GM23248 (cell line): ENCODE measurements at regions not wholly inside any gene's neighbourhood (a gene's known extent, or its start where the extent isn't known, plus 50 kb on each side); places are given as distances from the start of the nearest gene placed in this dataset.
A peak's percentile ranks its signal among the peaks of the same experiment; 100 is the strongest.

Source experiments
- DNase-seq: peaks from one replicate; pipeline ENCODE4 v3.0.0-alpha.2; 2015
- H2AFZ ChIP-seq: fragments of 200-600 bp; sonication (generic); 2 replicates; pipeline ENCODE4 v1.6.1; 2016; ENCODE audit warnings: antibody characterized with exemption
- H3F3A ChIP-seq: fragments of 200-600 bp; sonication (generic); 2 replicates; pipeline ENCODE4 v1.6.1; 2016; ENCODE audit warnings: mild to moderate bottlenecking, antibody characterized with exemption, mixed run types; ENCODE audit not compliant: insufficient read depth
- H3K27ac ChIP-seq: fragments of 200-600 bp; sonication (generic); 2 replicates; pipeline ENCODE4 v1.5.1; 2016; ENCODE audit warnings: mild to moderate bottlenecking
- H3K27me3 ChIP-seq: fragments of 200-600 bp; sonication (generic); replicated peaks from 2 replicates; pipeline ENCODE4 v1.6.1; 2016; ENCODE audit warnings: mild to moderate bottlenecking; ENCODE audit not compliant: insufficient read depth
- H3K36me3 ChIP-seq: fragments of 200-600 bp; sonication (generic); 2 replicates; pipeline ENCODE4 v1.6.1; 2016; ENCODE audit warnings: low read depth, mild to moderate bottlenecking
- H3K4me1 ChIP-seq: fragments of 200-600 bp; sonication (generic); 2 replicates; pipeline ENCODE4 v1.6.1; 2016; ENCODE audit warnings: mild to moderate bottlenecking; ENCODE audit not compliant: insufficient read depth
- H3K4me2 ChIP-seq: fragments of 200-600 bp; sonication (generic); one replicate; pipeline ENCODE4 v1.6.1; 2016; ENCODE audit warnings: mild to moderate bottlenecking; ENCODE audit not compliant: unreplicated experiment
- H3K4me3 ChIP-seq: fragments of 200-600 bp; sonication (generic); 2 replicates; pipeline ENCODE4 v1.5.1; 2016; ENCODE audit warnings: mild to moderate bottlenecking
- H3K79me2 ChIP-seq: fragments of 200-600 bp; sonication (generic); 2 replicates; pipeline ENCODE4 v1.6.1; 2016; ENCODE audit warnings: mild to moderate bottlenecking; ENCODE audit not compliant: insufficient read depth
- H3K9ac ChIP-seq: fragments of 200-600 bp; sonication (generic); 2 replicates; pipeline ENCODE4 v1.6.1; 2016; ENCODE audit warnings: mild to moderate bottlenecking
- H3K9me2 ChIP-seq: fragments of 200-600 bp; sonication (generic); 2 replicates; pipeline ENCODE4 v1.6.1; 2016; ENCODE audit warnings: mixed run types, mild to moderate bottlenecking, moderate library complexity; ENCODE audit not compliant: insufficient read depth
- H3K9me3 ChIP-seq: fragments of 200-600 bp; sonication (generic); one replicate; pipeline ENCODE4 v1.6.1; 2017; ENCODE audit warnings: low read depth
- H4K20me1 ChIP-seq: fragments of 200-600 bp; sonication (generic); 2 replicates; pipeline ENCODE4 v1.6.0; 2016; ENCODE audit not compliant: insufficient read depth
- EZH2 ChIP-seq: fragments of 200-600 bp; sonication (generic); IDR thresholded peaks from 2 replicates; pipeline ENCODE4 v1.6.1; 2018; ENCODE audit warnings: antibody characterized with exemption, mild to moderate bottlenecking; ENCODE audit not compliant: insufficient read depth, poor library complexity, severe bottlenecking
- EZH2phosphoT487 ChIP-seq: fragments of 200-600 bp; sonication (generic); IDR thresholded peaks from 2 replicates; pipeline ENCODE4 v1.6.1; 2018; ENCODE audit warnings: antibody characterized with exemption, moderate library complexity, mild to moderate bottlenecking, low read depth; ENCODE audit not compliant: insufficient read depth
- WGBS, 2 experiments: methylation state at CpG; one replicate each; pipeline ENCODE4 v1.1.6; 2015 to 2017; ENCODE audit warnings: low lambda C conversion rate in 2 of 2, low coverage in 1 of 2; ENCODE audit errors: missing lambda C conversion rate in 2 of 2; 5-methylcytosine and 5-hydroxymethylcytosine counted together
- in situ Hi-C: fragments of 300-500 bp; cut with MboI; formaldehyde crosslinking; loops from 2 replicates; pipeline ENCODE4 v1.15.0; 2020

GRCh38 chr18:53948991-53949390, 275.5 kb downstream of the MBD2 start:
- in situ Hi-C loops = no loop called here
- Histone ChIP-seq H3K27me3 (no peaks in the 10 kb centered on the region), H3K27ac (no peak overlapping the region), H3K9ac (no peak overlapping the region), H3K4me3 (no peak overlapping the region), H3K9me3 (no peaks in the 10 kb centered on the region), H3K79me2 (no peaks in the 10 kb centered on the region), H3K9me2 (no peaks in the 10 kb centered on the region), H4K20me1 (no peaks in the 10 kb centered on the region), H3K4me2 (no peak overlapping the region), H3F3A (no peaks in the 10 kb centered on the region), H3K36me3 (no peaks in the 10 kb centered on the region), H2AFZ (no peak overlapping the region), H3K4me1 (no peaks in the 10 kb centered on the region)
- DNase-seq = no peak
- TF ChIP-seq EZH2phosphoT487 = no peak
- no peak for TF ChIP-seq EZH2

- H3K4me3 ChIP-seq = no peak overlapping the region
Observed at GRCh38 chr18:53947092-53947640, 277.3 kb downstream of the MBD2 start.

GRCh38 chr18:53946594-53946993, 277.9 kb downstream of the MBD2 start:
- TF ChIP-seq EZH2 = no peak
- in situ Hi-C loops = no loop called here
- peak; percentile 32 for DNase-seq

More at GRCh38 chr18:53947092-53947640, 277.3 kb downstream of the MBD2 start:
- Histone ChIP-seq H3K27ac (no peak overlapping the region), H3F3A (no peaks in the 10 kb centered on the region), H3K9me2 (no peaks in the 10 kb centered on the region), H3K27me3 (no peaks in the 10 kb centered on the region), H3K4me2 (no peak overlapping the region), H3K36me3 (no peaks in the 10 kb centered on the region), H3K9ac (no peak overlapping the region), H3K4me1 (no peaks in the 10 kb centered on the region), H3K9me3 (no peaks in the 10 kb centered on the region), H3K79me2 (no peaks in the 10 kb centered on the region), H4K20me1 (no peaks in the 10 kb centered on the region), H2AFZ (no peak overlapping the region)
- in situ Hi-C loops = no loop called here
- TF ChIP-seq EZH2 (no peak), EZH2phosphoT487 (no peak)
- no peak for DNase-seq
- WGBS, 2 experiments = 73 to 78% methylated on average over 5 of the region's 5 CpGs

GRCh38 chr18:53944721-53945120, 279.7 kb downstream of the MBD2 start:
- H3F3A ChIP-seq = no peaks in the 10 kb centered on the region

More at GRCh38 chr18:53946594-53946993, 277.9 kb downstream of the MBD2 start:
- H3K4me3 ChIP-seq = no peak overlapping the region
- no peak overlapping the region for H3K4me2 ChIP-seq
- no peaks in the 10 kb centered on the region for H3K36me3 ChIP-seq
- 3 to 7% methylated on average over 1 of the region's 1 CpG for WGBS, 2 experiments
- H3K9me3 ChIP-seq = no peaks in the 10 kb centered on the region
- H3K27ac ChIP-seq = no peak overlapping the region
- H3K9me2 ChIP-seq = no peaks in the 10 kb centered on the region
- H3K79me2 ChIP-seq = no peaks in the 10 kb centered on the region
- H3K9ac ChIP-seq = no peak overlapping the region
- no peaks in the 10 kb centered on the region for H3F3A ChIP-seq
- H3K27me3 ChIP-seq = no peaks in the 10 kb centered on the region
- H3K4me1 ChIP-seq = no peaks in the 10 kb centered on the region
- no peak overlapping the region for H2AFZ ChIP-seq
- H4K20me1 ChIP-seq = no peaks in the 10 kb centered on the region

GRCh38 chr18:53943326-53943860, 281.1 kb downstream of the MBD2 start:
- TF ChIP-seq EZH2phosphoT487 (no peak), EZH2 (no peak)
- H3F3A ChIP-seq = no peaks in the 10 kb centered on the region
- H3K9me3 ChIP-seq = no peaks in the 10 kb centered on the region
- DNase-seq = no peak
- no peaks in the 10 kb centered on the region for H4K20me1 ChIP-seq
- in situ Hi-C loops = no loop called here
- H3K9ac ChIP-seq = no peak overlapping the region
- H3K4me2 ChIP-seq = no peak overlapping the region
- H3K27ac ChIP-seq = no peak overlapping the region
- H3K27me3 ChIP-seq = no peaks in the 10 kb centered on the region
- no peaks in the 10 kb centered on the region for H3K9me2 ChIP-seq
- 63 to 91% methylated on average over 1 of the region's 1 CpG for WGBS, 2 experiments
- no peaks in the 10 kb centered on the region for H3K4me1 ChIP-seq
- H3K4me3 ChIP-seq = no peak overlapping the region
- H3K79me2 ChIP-seq = no peaks in the 10 kb centered on the region
- no peaks in the 10 kb centered on the region for H3K36me3 ChIP-seq
- no peak overlapping the region for H2AFZ ChIP-seq

More at GRCh38 chr18:53944721-53945120, 279.7 kb downstream of the MBD2 start:
- in situ Hi-C loops = no loop called here
- Histone ChIP-seq H3K36me3 (no peaks in the 10 kb centered on the region), H3K4me1 (no peaks in the 10 kb centered on the region), H3K9ac (no peak overlapping the region), H3K4me2 (no peak overlapping the region), H3K27ac (no peak overlapping the region), H3K27me3 (no peaks in the 10 kb centered on the region), H4K20me1 (no peaks in the 10 kb centered on the region), H3K79me2 (no peaks in the 10 kb centered on the region), H2AFZ (no peak overlapping the region), H3K9me3 (no peaks in the 10 kb centered on the region), H3K9me2 (no peaks in the 10 kb centered on the region), H3K4me3 (no peak overlapping the region)
- no peak for TF ChIP-seq EZH2
- TF ChIP-seq EZH2phosphoT487 = no peak
- DNase-seq = no peak
- 31 to 39% methylated on average over 4 of the region's 4 CpGs for WGBS, 2 experiments
